Pancreas (tissue), 10 donors: ENCODE measurements at regions not wholly inside any gene's neighbourhood (a gene's known extent, or its start where the extent isn't known, plus 50 kb on each side); places are given as distances from the start of the nearest gene placed in this dataset.

ENCODE experiments used
- ATAC-seq, 4 donors: fragments of 200-7000 bp; cut with Tn5 transposase; one replicate each; pipeline versions ENCODE4 v1.8.0 to v1.9.1; 2020; ENCODE audit warnings: mild to moderate bottlenecking in 4 of 4, moderate library complexity in 4 of 4
- DNase-seq, 6 donors: peaks; one replicate each; pipeline ENCODE4 v3.0.0-alpha.2; 2020
- FAIRE-seq: peaks from 2 replicates; lab custom pipeline; 2012; peaks lifted over from hg19 to GRCh38; lab: Jason Lieb, UNC
- H3K27ac ChIP-seq, 4 donors: fragments of 200-600 bp; sonication (generic); 1 replicate in 3 of 4; 2 replicates in 1 of 4; pipeline versions ENCODE4 v1.5.0 to v1.8.0; 2020
- H3K27me3 ChIP-seq, 4 donors: fragments of 200-600 bp; one replicate each; pipeline ENCODE4 v1.8.0; 2021
- H3K36me3 ChIP-seq, 3 donors: fragments of 200-600 bp; sonication (generic) in 1 of 3; one replicate each; pipeline versions ENCODE4 v1.5.0 to v1.8.0; 2020 to 2021
- H3K4me1 ChIP-seq, 3 donors: fragments of 200-600 bp; one replicate each; pipeline ENCODE4 v1.8.0; 2021
- H3K4me3 ChIP-seq, 4 donors: fragments of 200-600 bp; sonication (generic) in 2 of 4; one replicate each; pipeline versions ENCODE4 v1.5.0 to v1.8.0; 2020 to 2021
- H3K9me3 ChIP-seq, 4 donors: fragments of 200-600 bp; one replicate each; pipeline ENCODE4 v1.8.0; 2021
- CTCF ChIP-seq, 4 donors: fragments of 200-600 bp; sonication (generic) in 3 of 4; IDR thresholded peaks; one replicate each; pipeline versions ENCODE4 v1.5.0 to v1.8.0; 2021; ENCODE audit warnings: antibody characterized with exemption in 4 of 4
- WGBS, 2 donors: extraction: QIAGEN DNeasy Blood & Tissue Kit; methylation state at CpG; one replicate each; pipeline ENCODE4 v1.1.7; 2013; 5-methylcytosine and 5-hydroxymethylcytosine counted together
- intact Hi-C, 3 donors: fragments of 100-400 bp; cut with DNase I; formaldehyde crosslinking; loops; one replicate each; pipeline versions ENCODE4 v1.11.1 to v1.14.2; 2022
- donor health status: healthy with polysubstance abuse.
- donor health status: DM: no; HTN: no; CAD: no; lungs with moderate emphysema.
- donor health status: DM: no; HTN: no; CAD: no.
- donor health status: control.
- donor health status: control.
- donor health status: Bipolar disorder and iron deficiency.
- donor health status: DM: yes; HTN: yes; CAD: no.
- donor health status: DM: no; HTN: no; CAD: no.
- donor health status: DM: no; HTN: no; CAD: no.
- donor health status: DM: yes; HTN: yes; CAD: no.

DNA sequence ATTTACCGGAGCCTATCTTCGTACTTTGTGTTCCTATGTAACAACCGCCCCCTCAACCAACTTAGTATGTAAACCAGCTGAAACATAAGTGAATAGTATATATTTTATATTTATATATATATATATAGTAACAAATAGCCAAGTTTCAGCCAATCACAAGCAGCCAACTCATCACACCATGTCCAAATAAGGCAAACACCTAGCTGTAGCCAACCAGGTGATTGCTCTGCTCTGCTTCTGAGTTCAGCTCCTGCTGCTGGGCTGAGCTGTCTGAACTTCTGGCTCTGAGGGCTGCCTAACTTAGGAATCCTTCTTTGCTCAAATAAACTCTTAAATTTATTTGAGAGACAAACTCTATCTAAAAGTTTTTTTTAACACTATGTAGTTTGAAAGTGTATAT is 101.6 kb upstream of the SOX4 start:
- Histone ChIP-seq H3K9me3 (no peaks in the 10 kb centered on the region), H3K27ac (no peak overlapping the region), H3K36me3 (no peaks in the 10 kb centered on the region), H3K27me3 (no peaks in the 10 kb centered on the region), H3K4me3 (no peak overlapping the region), H3K4me1 (no peaks in the 10 kb centered on the region)
- no peak for FAIRE-seq
- whole genome bisulfite sequencing, 2 donors = 93 to 98% methylated on average over 3 of the region's 3 CpGs
- DNase-seq = no peak
- TF ChIP-seq CTCF (IDR thresholded peaks at IDR 0.05) = no peak
- intact Hi-C loops = no loop called here
- ATAC-seq = no peak

- no peak for TF ChIP-seq CTCF (IDR thresholded peaks at IDR 0.05)
- H3K9me3 ChIP-seq = no peaks in the 10 kb centered on the region
- DNase-seq (no peak), FAIRE-seq (no peak), ATAC-seq (no peak)
- no peak overlapping the region for H3K27ac ChIP-seq
- intact Hi-C loops = no loop called here
- H3K36me3 ChIP-seq = no peaks in the 10 kb centered on the region
- no peak overlapping the region for H3K4me3 ChIP-seq
- H3K4me1 ChIP-seq = peaks cover 0 to 2% (median 0%) of the 10 kb centered on the region in 3 donors
- H3K27me3 ChIP-seq = no peaks in the 10 kb centered on the region
- WGBS, 2 donors = 83 to 88% methylated on average over 8 of the region's 8 CpGs
Observed at GRCh38 chr6:21494505-21494904, 99.0 kb upstream of the SOX4 start.

GRCh38 chr6:21496196-21496595 is 97.4 kb upstream of the SOX4 start:
- Histone ChIP-seq H3K9me3 (no peaks in the 10 kb centered on the region), H3K36me3 (no peaks in the 10 kb centered on the region), H3K4me1 (peaks cover 8 to 12% (median 9%) of the 10 kb centered on the region in 3 donors), H3K4me3 (no peak overlapping the region), H3K27ac (no peak overlapping the region), H3K27me3 (no peaks in the 10 kb centered on the region)
- DNase-seq = no peak
- intact Hi-C loops = no loop called here
- TF ChIP-seq CTCF (IDR thresholded peaks at IDR 0.05) = no peak
- ATAC-seq = no peak
- FAIRE-seq = no peak
- 67 to 74% methylated on average over 3 of the region's 3 CpGs for WGBS, 2 donors

DNA sequence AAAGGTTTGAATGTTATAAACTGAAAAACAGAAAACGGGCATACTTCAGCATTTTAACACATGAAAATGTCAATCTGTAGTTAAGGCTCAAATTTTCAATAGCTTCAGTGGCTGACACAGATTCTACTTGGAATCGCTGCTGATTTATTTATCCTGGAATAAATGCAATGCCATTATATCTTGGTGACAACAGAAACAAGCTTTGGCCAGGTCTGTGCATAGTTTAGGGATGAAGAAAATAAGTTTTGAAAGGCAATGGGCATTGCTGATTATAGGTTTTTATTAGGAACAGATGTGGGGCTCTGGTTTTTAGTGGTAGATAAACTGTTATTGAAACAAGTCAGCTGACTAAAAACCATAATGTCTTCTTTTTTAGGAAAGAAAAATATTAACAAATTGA is 96.8 kb upstream of the SOX4 start:
- TF ChIP-seq CTCF (IDR thresholded peaks at IDR 0.05) = no peak
- Histone ChIP-seq H3K9me3 (no peaks in the 10 kb centered on the region), H3K4me1 (peaks cover 12 to 18% (median 13%) of the 10 kb centered on the region in 3 donors), H3K4me3 (no peak overlapping the region), H3K27ac (no peak overlapping the region), H3K27me3 (no peaks in the 10 kb centered on the region), H3K36me3 (no peaks in the 10 kb centered on the region)
- FAIRE-seq (no peak), ATAC-seq (no peak), DNase-seq (no peak)
- intact Hi-C loops = no loop called here
- WGBS, 2 donors = 72 to 81% methylated on average over 2 of the region's 2 CpGs

GRCh38 chr6:21500314-21501020 is 93.1 kb upstream of the SOX4 start:
- 31 to 38% methylated on average over 5 of the region's 5 CpGs for WGBS, 2 donors
- intact Hi-C loops = no loop called here

More at GRCh38 chr6:21500314-21501020, 93.1 kb upstream of the SOX4 start:
- Histone ChIP-seq H3K4me1 (peaks cover 13 to 23% (median 17%) of the 10 kb centered on the region in 3 donors), H3K4me3 (no peak overlapping the region), H3K36me3 (no peaks in the 10 kb centered on the region), H3K9me3 (no peaks in the 10 kb centered on the region), H3K27me3 (no peaks in the 10 kb centered on the region), H3K27ac (peak overlapping the region; percentile 44 to 68 (median 58))
- TF ChIP-seq CTCF (IDR thresholded peaks at IDR 0.05) = no peak
- DNase-seq = peak in 2 of 6 donors; percentile 11 to 37
- FAIRE-seq = no peak
- peak; percentile 44 to 71 (median 53) for ATAC-seq
